ENCODE measurements at regions not wholly inside any gene's neighbourhood (a gene's known extent, or its start where the extent isn't known, plus 50 kb on each side); places are given as distances from the start of the nearest gene placed in this dataset.

- H3K27me3 ChIP-seq (ENCODE audit: insufficient read depth, insufficient read length): no peaks in the 10 kb centered on the region
- no peak overlapping the region for H3K4me3 ChIP-seq (ENCODE audit: insufficient read length, low read depth)
- TF ChIP-seq ZNF274 (IDR thresholded peaks at IDR 0.05; ENCODE audit: low read depth, low read length): no peak
- TF ChIP-seq SUZ12 (IDR thresholded peaks at IDR 0.05; ENCODE audit: extremely low read depth, insufficient read depth, insufficient read length): no peak
- TF ChIP-seq YY1 (IDR thresholded peaks at IDR 0.05; ENCODE audit: insufficient read depth, insufficient read length): no peak
Observed at GRCh38 chr2:172361840-172362239, 65.5 kb upstream of the ITGA6 start.

GRCh38 chr2:172364261-172364660 lies 63.1 kb upstream of the ITGA6 start:
- H3K27me3 ChIP-seq (ENCODE audit: insufficient read depth, insufficient read length): no peaks in the 10 kb centered on the region
- no peak for DNase-seq (ENCODE audit: low read depth, low spot score)
- H3K9me3 ChIP-seq (ENCODE audit: insufficient read depth, low read length): peaks cover 12% of the 10 kb centered on the region
- TF ChIP-seq YY1 (IDR thresholded peaks at IDR 0.05; ENCODE audit: insufficient read depth, insufficient read length): no peak
- no peak for TF ChIP-seq ZNF274 (IDR thresholded peaks at IDR 0.05; ENCODE audit: low read depth, low read length)
- no peak for TF ChIP-seq SUZ12 (IDR thresholded peaks at IDR 0.05; ENCODE audit: extremely low read depth, insufficient read depth, insufficient read length)
- H3K4me1 ChIP-seq (ENCODE audit: insufficient read depth, insufficient read length): no peaks in the 10 kb centered on the region
- no peaks in the 10 kb centered on the region for H3K36me3 ChIP-seq (ENCODE audit: insufficient read depth, insufficient read length, low read length)
- H3K4me3 ChIP-seq (ENCODE audit: insufficient read length, low read depth): no peak overlapping the region
- H3K9ac ChIP-seq (ENCODE audit: insufficient read length, low read depth): no peak overlapping the region

More at GRCh38 chr2:172361840-172362239, 65.5 kb upstream of the ITGA6 start:
- no peak for DNase-seq (ENCODE audit: low read depth, low spot score)
- Histone ChIP-seq H3K9me3 (ENCODE audit: insufficient read depth, low read length) (no peaks in the 10 kb centered on the region), H3K36me3 (ENCODE audit: insufficient read depth, insufficient read length, low read length) (no peaks in the 10 kb centered on the region), H3K9ac (ENCODE audit: insufficient read length, low read depth) (no peak overlapping the region), H3K4me1 (ENCODE audit: insufficient read depth, insufficient read length) (no peaks in the 10 kb centered on the region)

- Histone ChIP-seq H3K9ac (ENCODE audit: insufficient read length, low read depth) (no peak overlapping the region), H3K27me3 (ENCODE audit: insufficient read depth, insufficient read length) (no peaks in the 10 kb centered on the region), H3K4me1 (ENCODE audit: insufficient read depth, insufficient read length) (no peaks in the 10 kb centered on the region), H3K36me3 (ENCODE audit: insufficient read depth, insufficient read length, low read length) (no peaks in the 10 kb centered on the region), H3K9me3 (ENCODE audit: insufficient read depth, low read length) (peaks cover 28% of the 10 kb centered on the region), H3K4me3 (ENCODE audit: insufficient read length, low read depth) (no peak overlapping the region)
- TF ChIP-seq YY1 (IDR thresholded peaks at IDR 0.05; ENCODE audit: insufficient read depth, insufficient read length) (no peak), ZNF274 (IDR thresholded peaks at IDR 0.05; ENCODE audit: low read depth, low read length) (no peak), SUZ12 (IDR thresholded peaks at IDR 0.05; ENCODE audit: extremely low read depth, insufficient read depth, insufficient read length) (no peak)
- no peak for DNase-seq (ENCODE audit: low read depth, low spot score)
Observed at GRCh38 chr2:172366596-172367150, 60.7 kb upstream of the ITGA6 start.

- TF ChIP-seq YY1 (IDR thresholded peaks at IDR 0.05; ENCODE audit: insufficient read depth, insufficient read length): no peak
- TF ChIP-seq SUZ12 (IDR thresholded peaks at IDR 0.05; ENCODE audit: extremely low read depth, insufficient read depth, insufficient read length): no peak
- Histone ChIP-seq H3K36me3 (ENCODE audit: insufficient read depth, insufficient read length, low read length) (no peaks in the 10 kb centered on the region), H3K4me1 (ENCODE audit: insufficient read depth, insufficient read length) (no peaks in the 10 kb centered on the region), H3K9ac (ENCODE audit: insufficient read length, low read depth) (no peak overlapping the region), H3K27me3 (ENCODE audit: insufficient read depth, insufficient read length) (no peaks in the 10 kb centered on the region), H3K4me3 (ENCODE audit: insufficient read length, low read depth) (no peak overlapping the region), H3K9me3 (ENCODE audit: insufficient read depth, low read length) (peaks cover 28% of the 10 kb centered on the region)
- no peak for DNase-seq (ENCODE audit: low read depth, low spot score)
Observed at GRCh38 chr2:172370821-172371455, 56.4 kb upstream of the ITGA6 start.

- Histone ChIP-seq H3K9ac (ENCODE audit: insufficient read length, low read depth) (no peak overlapping the region), H3K27me3 (ENCODE audit: insufficient read depth, insufficient read length) (no peaks in the 10 kb centered on the region), H3K36me3 (ENCODE audit: insufficient read depth, insufficient read length, low read length) (no peaks in the 10 kb centered on the region), H3K4me1 (ENCODE audit: insufficient read depth, insufficient read length) (no peaks in the 10 kb centered on the region), H3K4me3 (ENCODE audit: insufficient read length, low read depth) (no peak overlapping the region), H3K9me3 (ENCODE audit: insufficient read depth, low read length) (peaks cover 28% of the 10 kb centered on the region)
- TF ChIP-seq ZNF274 (IDR thresholded peaks at IDR 0.05; ENCODE audit: low read depth, low read length) (no peak), SUZ12 (IDR thresholded peaks at IDR 0.05; ENCODE audit: extremely low read depth, insufficient read depth, insufficient read length) (no peak), YY1 (IDR thresholded peaks at IDR 0.05; ENCODE audit: insufficient read depth, insufficient read length) (no peak)
- no peak for DNase-seq (ENCODE audit: low read depth, low spot score)
Observed at GRCh38 chr2:172372436-172372835, 55.0 kb upstream of the ITGA6 start.

GRCh38 chr2:172373076-172373475 lies 54.3 kb upstream of the ITGA6 start:
- no peaks in the 10 kb centered on the region for H3K27me3 ChIP-seq (ENCODE audit: insufficient read depth, insufficient read length)
- DNase-seq (ENCODE audit: low read depth, low spot score): no peak
- no peak for TF ChIP-seq YY1 (IDR thresholded peaks at IDR 0.05; ENCODE audit: insufficient read depth, insufficient read length)
- no peak for TF ChIP-seq ZNF274 (IDR thresholded peaks at IDR 0.05; ENCODE audit: low read depth, low read length)
- TF ChIP-seq SUZ12 (IDR thresholded peaks at IDR 0.05; ENCODE audit: extremely low read depth, insufficient read depth, insufficient read length): no peak
- H3K9me3 ChIP-seq (ENCODE audit: insufficient read depth, low read length): peaks cover 27% of the 10 kb centered on the region
- H3K36me3 ChIP-seq (ENCODE audit: insufficient read depth, insufficient read length, low read length): no peaks in the 10 kb centered on the region
- H3K9ac ChIP-seq (ENCODE audit: insufficient read length, low read depth): no peak overlapping the region
- H3K4me3 ChIP-seq (ENCODE audit: insufficient read length, low read depth): no peak overlapping the region
- H3K4me1 ChIP-seq (ENCODE audit: insufficient read depth, insufficient read length): no peaks in the 10 kb centered on the region

GRCh38 chr2:172373766-172374165 lies 53.6 kb upstream of the ITGA6 start:
- no peak overlapping the region for H3K9ac ChIP-seq (ENCODE audit: insufficient read length, low read depth)
- peaks cover 26% of the 10 kb centered on the region for H3K9me3 ChIP-seq (ENCODE audit: insufficient read depth, low read length)
- H3K36me3 ChIP-seq (ENCODE audit: insufficient read depth, insufficient read length, low read length): no peaks in the 10 kb centered on the region
- H3K4me3 ChIP-seq (ENCODE audit: insufficient read length, low read depth): no peak overlapping the region
- H3K27me3 ChIP-seq (ENCODE audit: insufficient read depth, insufficient read length): no peaks in the 10 kb centered on the region
- DNase-seq (ENCODE audit: low read depth, low spot score): no peak
- H3K4me1 ChIP-seq (ENCODE audit: insufficient read depth, insufficient read length): peaks cover under 1% of the 10 kb centered on the region
- no peak for TF ChIP-seq ZNF274 (IDR thresholded peaks at IDR 0.05; ENCODE audit: low read depth, low read length)
- no peak for TF ChIP-seq SUZ12 (IDR thresholded peaks at IDR 0.05; ENCODE audit: extremely low read depth, insufficient read depth, insufficient read length)
- no peak for TF ChIP-seq YY1 (IDR thresholded peaks at IDR 0.05; ENCODE audit: insufficient read depth, insufficient read length)

Measured in NT2/D1 (cell line).